Fibroblast of mammary gland (primary cell): ENCODE measurements at regions not wholly inside any gene's neighbourhood (a gene's known extent, or its start where the extent isn't known, plus 50 kb on each side); places are given as distances from the start of the nearest gene placed in this dataset.

Source experiments
- DNase-seq: peaks from one replicate; pipeline ENCODE4 v3.0.0-alpha.2; 2010; ENCODE audit warnings: low read depth
- H3K4me3 ChIP-seq: 2 replicates; pipeline ENCODE4 v1.5.1; 2011; ENCODE audit warnings: low read depth, mild to moderate bottlenecking, low read length, moderate library complexity; ENCODE audit not compliant: control insufficient read depth
- TF ChIP-seq, protein P1 (sequence below): conservative IDR thresholded peaks from 2 replicates; pipeline ENCODE4 v1.5.1; 2011; ENCODE audit warnings: low read depth, low read length, inconsistent platforms; ENCODE audit not compliant: control insufficient read depth, insufficient read depth

DNA sequence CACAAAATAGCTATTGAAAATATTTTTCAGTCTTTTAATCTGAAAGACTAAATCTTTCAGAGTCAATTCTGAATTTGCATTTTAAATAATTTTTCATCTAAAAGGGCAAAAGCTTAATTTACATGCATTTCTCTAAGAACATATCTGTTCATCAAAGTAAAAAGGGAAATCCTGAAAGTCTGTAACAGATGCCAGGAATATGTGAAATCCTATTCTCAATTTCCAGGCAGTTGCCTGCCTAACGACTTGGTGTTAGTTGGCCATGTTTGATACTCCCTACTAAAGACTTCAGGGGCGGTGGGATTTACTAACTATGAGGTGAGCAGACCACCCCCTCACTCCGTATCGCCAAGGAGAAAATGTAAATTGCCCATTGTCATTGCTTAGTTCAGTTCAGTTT, 136.8 kb downstream of the KIT start:
- TF ChIP-seq, protein P1, sequence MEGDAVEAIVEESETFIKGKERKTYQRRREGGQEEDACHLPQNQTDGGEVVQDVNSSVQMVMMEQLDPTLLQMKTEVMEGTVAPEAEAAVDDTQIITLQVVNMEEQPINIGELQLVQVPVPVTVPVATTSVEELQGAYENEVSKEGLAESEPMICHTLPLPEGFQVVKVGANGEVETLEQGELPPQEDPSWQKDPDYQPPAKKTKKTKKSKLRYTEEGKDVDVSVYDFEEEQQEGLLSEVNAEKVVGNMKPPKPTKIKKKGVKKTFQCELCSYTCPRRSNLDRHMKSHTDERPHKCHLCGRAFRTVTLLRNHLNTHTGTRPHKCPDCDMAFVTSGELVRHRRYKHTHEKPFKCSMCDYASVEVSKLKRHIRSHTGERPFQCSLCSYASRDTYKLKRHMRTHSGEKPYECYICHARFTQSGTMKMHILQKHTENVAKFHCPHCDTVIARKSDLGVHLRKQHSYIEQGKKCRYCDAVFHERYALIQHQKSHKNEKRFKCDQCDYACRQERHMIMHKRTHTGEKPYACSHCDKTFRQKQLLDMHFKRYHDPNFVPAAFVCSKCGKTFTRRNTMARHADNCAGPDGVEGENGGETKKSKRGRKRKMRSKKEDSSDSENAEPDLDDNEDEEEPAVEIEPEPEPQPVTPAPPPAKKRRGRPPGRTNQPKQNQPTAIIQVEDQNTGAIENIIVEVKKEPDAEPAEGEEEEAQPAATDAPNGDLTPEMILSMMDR, result no peak
- DNase-seq, result no peak
- H3K4me3 ChIP-seq, result no peak overlapping the region

DNA sequence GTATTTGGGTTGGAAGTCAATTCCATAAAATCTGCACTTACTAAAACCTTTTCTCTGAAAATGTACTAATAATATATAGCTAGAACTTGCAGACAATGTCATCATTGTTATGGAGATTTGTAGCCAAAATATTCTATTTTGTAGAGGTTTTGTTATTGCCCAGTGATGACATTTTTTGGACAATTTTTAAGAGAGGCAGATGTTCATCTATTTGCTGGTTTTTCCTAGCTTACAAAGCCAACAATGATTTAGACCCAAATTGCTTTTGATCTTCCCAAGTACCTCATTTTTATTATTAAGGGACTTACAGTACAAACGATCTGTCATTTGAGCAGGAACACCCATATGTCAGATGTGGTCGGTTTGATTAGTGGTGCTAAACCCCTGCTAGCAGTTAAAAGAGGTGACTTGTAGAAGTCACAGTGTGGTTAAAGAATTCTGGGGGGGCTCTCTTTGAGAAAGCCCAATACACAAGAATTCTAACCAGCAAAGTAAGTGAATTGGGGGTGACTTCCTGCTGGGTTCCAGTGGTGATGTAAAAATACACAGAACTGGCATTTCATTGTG, 136.2 kb downstream of the KIT start:
- TF ChIP-seq, protein P1, result no peak
- H3K4me3 ChIP-seq, result no peak overlapping the region
- DNase-seq, result no peak
